A673 (cell line): ENCODE measurements at regions not wholly inside any gene's neighbourhood (a gene's known extent, or its start where the extent isn't known, plus 50 kb on each side); places are given as distances from the start of the nearest gene placed in this dataset.

Experiments used
- BruUV-seq: library from RNA; stranded (reverse); fragments of 400-500 nt; replicated peaks from 2 replicates; lab custom pipeline; 2021; lab: Mats Ljungman, UMichigan
- CTCF ChIA-PET: fragments of 300-600 bp; sonication (Branson Sonifier 250); formaldehyde crosslinking; loops from one replicate; lab custom pipeline; 2022; ENCODE audit warnings: antibody characterized with exemption; lab: Charles Lee
- POLR2A ChIA-PET: fragments of 300-600 bp; sonication (Branson Sonifier 250); formaldehyde crosslinking; loops from one replicate; lab custom pipeline; 2022; ENCODE audit warnings: antibody characterized with exemption; ENCODE audit not compliant: low non-redundant PET; lab: Charles Lee
- DNase-seq: peaks from one replicate; pipeline ENCODE4 v3.0.0-alpha.2; 2015; ENCODE audit warnings: low spot score
- H3K27ac ChIP-seq: fragments of 200-600 bp; sonication (generic); 2 replicates; pipeline ENCODE4 v1.5.1; 2016; ENCODE audit warnings: mixed run types, low read depth, mild to moderate bottlenecking, mixed read lengths, antibody characterized with exemption, low read length; ENCODE audit not compliant: poor library complexity, severe bottlenecking
- H3K27me3 ChIP-seq: fragments of 200-600 bp; sonication (generic); replicated peaks from 2 replicates; pipeline ENCODE4 v1.6.1; 2017; ENCODE audit warnings: mixed run types, low read depth, mild to moderate bottlenecking, mixed read lengths, antibody characterized with exemption, low read length; ENCODE audit not compliant: insufficient read depth, poor library complexity
- H3K36me3 ChIP-seq: fragments of 200-600 bp; sonication (generic); 2 replicates; pipeline ENCODE4 v1.6.1; 2016; ENCODE audit warnings: mixed run types, mild to moderate bottlenecking, mixed read lengths, antibody characterized with exemption, low read length; ENCODE audit not compliant: insufficient read depth, poor library complexity, severe bottlenecking
- H3K4me1 ChIP-seq: fragments of 200-600 bp; sonication (generic); 2 replicates; pipeline ENCODE4 v1.6.1; 2017; ENCODE audit warnings: mixed run types, mild to moderate bottlenecking, mixed read lengths, antibody characterized with exemption, low read length; ENCODE audit not compliant: insufficient read depth, poor library complexity, severe bottlenecking
- H3K4me3 ChIP-seq: fragments of 200-600 bp; sonication (generic); 2 replicates; pipeline ENCODE4 v1.5.1; 2016; ENCODE audit warnings: low read depth, mixed run types, mild to moderate bottlenecking, mixed read lengths, low read length; ENCODE audit not compliant: poor library complexity, severe bottlenecking
- H3K9me3 ChIP-seq: fragments of 200-600 bp; sonication (generic); 2 replicates; pipeline ENCODE4 v1.6.1; 2016; ENCODE audit warnings: mixed run types, low read depth, mild to moderate bottlenecking, mixed read lengths, antibody characterized with exemption, low read length; ENCODE audit not compliant: poor library complexity, severe bottlenecking
- CTCF ChIP-seq: fragments of 300-800, 200-600 bp; sonication (generic); conservative IDR thresholded peaks from 2 replicates; pipeline ENCODE4 v1.5.1; 2017; ENCODE audit warnings: low read depth, mild to moderate bottlenecking, antibody characterized with exemption, low read length, moderate library complexity, mixed read lengths
- EZH2 ChIP-seq: fragments of 200-600 bp; sonication (generic); IDR thresholded peaks from 2 replicates; pipeline ENCODE4 v1.6.1; 2017; ENCODE audit warnings: borderline replicate concordance, low read depth, mild to moderate bottlenecking, mixed read lengths, antibody characterized with exemption, low read length; ENCODE audit not compliant: poor library complexity, severe bottlenecking
- intact Hi-C: fragments of 100-400 bp; cut with micrococcal nuclease; formaldehyde crosslinking; loops from one replicate; pipeline ENCODE4 v1.10.0; 2022; ENCODE audit not compliant: unreplicated experiment

- intact Hi-C loops: no loop called here
- no peak for TF ChIP-seq EZH2
- TF ChIP-seq CTCF: no peak
- DNase-seq: no peak
- CTCF ChIA-PET: no interaction called here
- no peaks in the 10 kb centered on the region for H3K9me3 ChIP-seq
- H3K4me3 ChIP-seq: no peak overlapping the region
- no TSS peak for BruUV-seq
- no peak overlapping the region for H3K27ac ChIP-seq
- POLR2A ChIA-PET: no interaction called here
- no peaks in the 10 kb centered on the region for H3K36me3 ChIP-seq
- H3K4me1 ChIP-seq: no peaks in the 10 kb centered on the region
- H3K27me3 ChIP-seq: no peaks in the 10 kb centered on the region
These were observed 761.7 kb downstream of the IGSF11 start for GRCh38 chr3:118272991-118273390.

- BruUV-seq: no TSS peak
- Histone ChIP-seq H3K27ac (no peak overlapping the region), H3K4me1 (no peaks in the 10 kb centered on the region), H3K36me3 (no peaks in the 10 kb centered on the region), H3K27me3 (no peaks in the 10 kb centered on the region), H3K4me3 (no peak overlapping the region), H3K9me3 (no peaks in the 10 kb centered on the region)
- POLR2A ChIA-PET: no interaction called here
- no peak for TF ChIP-seq CTCF
- TF ChIP-seq EZH2: no peak
- DNase-seq: no peak
- intact Hi-C loops: no loop called here
- CTCF ChIA-PET: no interaction called here
These were observed 756.8 kb downstream of the IGSF11 start for GRCh38 chr3:118277814-118278213.

- ChIA-PET CTCF (no interaction called here), POLR2A (no interaction called here)
- H3K4me3 ChIP-seq: no peak overlapping the region
- no peaks in the 10 kb centered on the region for H3K4me1 ChIP-seq
- TF ChIP-seq EZH2 (no peak), CTCF (no peak)
- H3K27me3 ChIP-seq: no peaks in the 10 kb centered on the region
- intact Hi-C loops: no loop called here
- H3K9me3 ChIP-seq: no peaks in the 10 kb centered on the region
- DNase-seq: no peak
- no peaks in the 10 kb centered on the region for H3K36me3 ChIP-seq
- no peak overlapping the region for H3K27ac ChIP-seq
- no TSS peak for BruUV-seq
These were observed 741.8 kb downstream of the IGSF11 start for GRCh38 chr3:118292841-118293240.
